ENCODE measurements at regions not wholly inside any gene's neighbourhood (a gene's known extent, or its start where the extent isn't known, plus 50 kb on each side); places are given as distances from the start of the nearest gene placed in this dataset.

DNA sequence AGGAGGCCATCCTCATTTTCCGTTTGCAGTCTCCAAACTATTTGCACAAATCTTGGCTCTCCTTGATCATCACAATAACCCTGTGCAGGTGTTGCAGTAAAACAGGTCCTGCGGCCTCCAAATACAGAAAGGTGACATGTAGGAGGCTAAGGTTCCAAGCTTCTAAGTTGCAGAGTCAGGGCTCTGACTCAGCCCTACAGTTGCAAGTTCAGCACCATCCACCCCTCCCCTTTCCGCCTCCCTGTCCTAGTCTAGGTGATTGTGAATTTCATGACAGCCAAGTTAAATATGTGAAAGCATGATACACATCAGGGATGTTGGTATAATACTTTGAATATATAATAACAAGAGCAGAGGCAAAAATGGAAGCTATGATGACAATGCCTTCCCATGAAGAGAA is 317.3 kb upstream of the CDH4 start:
- intact Hi-C loops (cut with micrococcal nuclease), result no loop called here
- no peaks in the 10 kb centered on the region for H3K36me3 Mint-ChIP-seq (ENCODE audit: insufficient read depth, unreplicated experiment)
- H3K9me3 Mint-ChIP-seq (ENCODE audit: unreplicated experiment), result no peaks in the 10 kb centered on the region
- POLR2A ChIA-PET, result interaction anchor here (0.5 to 0.7 kb wide), 2 partner anchors 346 to 1546 kb away, joined by 3 read pairs; no protein-coding TSS in a partner anchor
- CTCF ChIA-PET, result interaction anchor here (1.0 kb wide), 1 partner anchor 8 kb away, joined by 5 read pairs; no protein-coding TSS in a partner anchor
- no peak for TF ChIP-seq CTCF (IDR thresholded peaks at IDR 0.05; ENCODE audit: unreplicated experiment)
- peaks cover 96% of the 10 kb centered on the region for H3K27me3 Mint-ChIP-seq (ENCODE audit: insufficient read depth, unreplicated experiment)
- H3K27ac Mint-ChIP-seq (ENCODE audit: low read depth, unreplicated experiment), result no peak overlapping the region
- no TSS peak for BruUV-seq (replicated peaks)
- no peak overlapping the region for H3K4me3 Mint-ChIP-seq (ENCODE audit: unreplicated experiment)
- no peaks in the 10 kb centered on the region for H3K4me1 Mint-ChIP-seq (ENCODE audit: insufficient read depth, unreplicated experiment)
- DNase-seq (ENCODE audit: unreplicated experiment), result no peak

- Mint-ChIP-seq H3K27me3 (ENCODE audit: insufficient read depth, unreplicated experiment) (peaks cover 96% of the 10 kb centered on the region), H3K4me3 (ENCODE audit: unreplicated experiment) (no peak overlapping the region), H3K27ac (ENCODE audit: low read depth, unreplicated experiment) (no peak overlapping the region), H3K36me3 (ENCODE audit: insufficient read depth, unreplicated experiment) (no peaks in the 10 kb centered on the region), H3K9me3 (ENCODE audit: unreplicated experiment) (no peaks in the 10 kb centered on the region), H3K4me1 (ENCODE audit: insufficient read depth, unreplicated experiment) (no peaks in the 10 kb centered on the region)
- TF ChIP-seq CTCF (IDR thresholded peaks at IDR 0.05; ENCODE audit: unreplicated experiment), result no peak
- ChIA-PET POLR2A (no interaction called here), CTCF (interaction anchor here (0.5 to 1.0 kb wide), 3 partner anchors 10 to 282 kb away, joined by 3 to 5 read pairs (median 3); no protein-coding TSS in a partner anchor)
- intact Hi-C loops (cut with micrococcal nuclease), result no loop called here
- DNase-seq (ENCODE audit: unreplicated experiment), result no peak
- no TSS peak for BruUV-seq (replicated peaks)
These were observed 316.1 kb upstream of the CDH4 start for GRCh38 chr20:60935971-60936370.

GRCh38 chr20:60937585-60937984 is 314.5 kb upstream of the CDH4 start:
- H3K27ac Mint-ChIP-seq (ENCODE audit: low read depth, unreplicated experiment), result no peak overlapping the region
- H3K4me3 Mint-ChIP-seq (ENCODE audit: unreplicated experiment), result no peak overlapping the region
- H3K27me3 Mint-ChIP-seq (ENCODE audit: insufficient read depth, unreplicated experiment), result peaks cover 93% of the 10 kb centered on the region
- H3K9me3 Mint-ChIP-seq (ENCODE audit: unreplicated experiment), result no peaks in the 10 kb centered on the region
- BruUV-seq (replicated peaks), result no TSS peak
- no peak for DNase-seq (ENCODE audit: unreplicated experiment)
- ChIA-PET CTCF (interaction anchor here (0.6 to 0.7 kb wide), 2 partner anchors 9 to 1896 kb away, joined by 3 to 4 read pairs; no protein-coding TSS in a partner anchor), POLR2A (no interaction called here)
- no peak for TF ChIP-seq CTCF (IDR thresholded peaks at IDR 0.05; ENCODE audit: unreplicated experiment)
- no peaks in the 10 kb centered on the region for H3K4me1 Mint-ChIP-seq (ENCODE audit: insufficient read depth, unreplicated experiment)
- no peaks in the 10 kb centered on the region for H3K36me3 Mint-ChIP-seq (ENCODE audit: insufficient read depth, unreplicated experiment)
- intact Hi-C loops (cut with micrococcal nuclease), result no loop called here

DNA sequence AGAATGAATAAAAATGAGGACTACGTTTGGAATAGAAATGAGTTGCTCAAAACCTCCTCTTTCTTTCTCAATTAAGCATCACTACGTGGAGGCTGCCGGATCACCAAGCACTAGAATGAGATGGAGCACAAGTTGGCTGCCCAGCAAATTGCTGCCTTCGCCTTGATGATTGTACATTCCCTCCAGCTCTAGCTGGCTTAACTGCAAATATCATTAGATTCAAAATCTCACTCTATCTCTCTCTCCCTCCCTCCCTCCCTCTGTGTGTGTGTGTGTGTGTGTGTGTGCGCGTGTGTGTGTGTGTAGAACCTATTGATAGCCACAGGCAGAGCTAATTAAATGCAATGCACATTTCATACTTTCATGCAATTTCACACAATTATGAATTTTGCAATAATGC is 310.7 kb upstream of the CDH4 start:
- Mint-ChIP-seq H3K27ac (ENCODE audit: low read depth, unreplicated experiment) (no peak overlapping the region), H3K4me1 (ENCODE audit: insufficient read depth, unreplicated experiment) (no peaks in the 10 kb centered on the region), H3K4me3 (ENCODE audit: unreplicated experiment) (no peak overlapping the region), H3K9me3 (ENCODE audit: unreplicated experiment) (no peaks in the 10 kb centered on the region), H3K27me3 (ENCODE audit: insufficient read depth, unreplicated experiment) (peaks cover 90% of the 10 kb centered on the region), H3K36me3 (ENCODE audit: insufficient read depth, unreplicated experiment) (no peaks in the 10 kb centered on the region)
- no peak for DNase-seq (ENCODE audit: unreplicated experiment)
- CTCF ChIA-PET, result no interaction called here
- POLR2A ChIA-PET, result no interaction called here
- BruUV-seq (replicated peaks), result no TSS peak
- no peak for TF ChIP-seq CTCF (IDR thresholded peaks at IDR 0.05; ENCODE audit: unreplicated experiment)
- intact Hi-C loops (cut with micrococcal nuclease), result no loop called here
